Neutrophil (primary cell): ENCODE measurements at regions not wholly inside any gene's neighbourhood (a gene's known extent, or its start where the extent isn't known, plus 50 kb on each side); places are given as distances from the start of the nearest gene placed in this dataset.

Experiments used
- H3K27ac ChIP-seq: fragments of 200-600 bp; sonication (generic); 2 replicates; pipeline ENCODE4 v1.5.1; 2016; ENCODE audit warnings: mild to moderate bottlenecking, moderate library complexity
- H3K27me3 ChIP-seq: fragments of 200-600 bp; sonication (generic); 2 replicates; pipeline ENCODE4 v1.6.0; 2016; ENCODE audit warnings: mild to moderate bottlenecking
- H3K36me3 ChIP-seq: fragments of 200-600 bp; sonication (generic); 2 replicates; pipeline ENCODE4 v1.5.1; 2017
- H3K4me1 ChIP-seq, 2 experiments: fragments of 200-600 bp in 1 of 2; sonication (generic) in 1 of 2; 1 replicate in 1 of 2; 2 replicates in 1 of 2; pipeline versions ENCODE4 v1.5.1 to v1.6.1; 2013 to 2016; ENCODE audit warnings: low read depth in 1 of 2, low read length in 1 of 2, mild to moderate bottlenecking in 1 of 2, moderate library complexity in 1 of 2; ENCODE audit not compliant: control insufficient read depth in 1 of 2, insufficient read depth in 1 of 2
- H3K4me3 ChIP-seq, 2 experiments: fragments of 200-600 bp in 1 of 2; sonication (generic) in 1 of 2; 1 replicate in 1 of 2; 2 replicates in 1 of 2; pipeline ENCODE4 v1.5.1; 2013 to 2016; ENCODE audit warnings: low read depth in 1 of 2, low read length in 1 of 2, mild to moderate bottlenecking in 1 of 2, moderate library complexity in 1 of 2
- H3K9me3 ChIP-seq: fragments of 200-600 bp; sonication (generic); 2 replicates; pipeline ENCODE4 v1.5.1; 2016
- TF ChIP-seq, protein P1 (sequence below): fragments of 200-600 bp; sonication (generic); IDR thresholded peaks from 2 replicates; pipeline ENCODE4 v1.5.1; 2016; ENCODE audit warnings: antibody characterized with exemption

DNA sequence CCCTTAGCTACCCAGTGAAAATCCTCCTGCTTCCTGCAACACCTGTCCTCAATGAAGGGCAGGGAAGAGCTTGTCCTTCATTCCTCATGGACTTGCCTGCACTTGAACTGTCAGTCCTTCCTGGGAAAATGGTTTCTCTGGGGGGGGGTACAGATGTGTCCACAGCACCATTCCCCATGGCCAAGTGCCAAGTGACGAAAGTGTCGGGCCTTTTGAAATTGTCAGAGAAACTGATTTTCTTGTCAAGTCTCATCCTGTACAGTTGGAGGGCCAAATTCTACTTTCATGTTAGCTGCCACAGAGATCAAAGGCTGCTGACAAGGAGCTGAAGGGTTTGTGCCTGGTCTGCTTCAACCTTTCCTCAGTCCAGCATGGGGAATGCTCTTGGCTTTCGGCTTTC lies 179.5 kb upstream of the PARP11 start:
- TF ChIP-seq, protein P1, sequence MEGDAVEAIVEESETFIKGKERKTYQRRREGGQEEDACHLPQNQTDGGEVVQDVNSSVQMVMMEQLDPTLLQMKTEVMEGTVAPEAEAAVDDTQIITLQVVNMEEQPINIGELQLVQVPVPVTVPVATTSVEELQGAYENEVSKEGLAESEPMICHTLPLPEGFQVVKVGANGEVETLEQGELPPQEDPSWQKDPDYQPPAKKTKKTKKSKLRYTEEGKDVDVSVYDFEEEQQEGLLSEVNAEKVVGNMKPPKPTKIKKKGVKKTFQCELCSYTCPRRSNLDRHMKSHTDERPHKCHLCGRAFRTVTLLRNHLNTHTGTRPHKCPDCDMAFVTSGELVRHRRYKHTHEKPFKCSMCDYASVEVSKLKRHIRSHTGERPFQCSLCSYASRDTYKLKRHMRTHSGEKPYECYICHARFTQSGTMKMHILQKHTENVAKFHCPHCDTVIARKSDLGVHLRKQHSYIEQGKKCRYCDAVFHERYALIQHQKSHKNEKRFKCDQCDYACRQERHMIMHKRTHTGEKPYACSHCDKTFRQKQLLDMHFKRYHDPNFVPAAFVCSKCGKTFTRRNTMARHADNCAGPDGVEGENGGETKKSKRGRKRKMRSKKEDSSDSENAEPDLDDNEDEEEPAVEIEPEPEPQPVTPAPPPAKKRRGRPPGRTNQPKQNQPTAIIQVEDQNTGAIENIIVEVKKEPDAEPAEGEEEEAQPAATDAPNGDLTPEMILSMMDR: no peak
- H3K27me3 ChIP-seq: peaks cover 6% of the 10 kb centered on the region
- H3K4me1 ChIP-seq: no peaks in the 10 kb centered on the region
- H3K36me3 ChIP-seq: no peaks in the 10 kb centered on the region
- no peak overlapping the region for H3K27ac ChIP-seq
- no peak overlapping the region for H3K4me3 ChIP-seq
- H3K9me3 ChIP-seq: no peaks in the 10 kb centered on the region

DNA sequence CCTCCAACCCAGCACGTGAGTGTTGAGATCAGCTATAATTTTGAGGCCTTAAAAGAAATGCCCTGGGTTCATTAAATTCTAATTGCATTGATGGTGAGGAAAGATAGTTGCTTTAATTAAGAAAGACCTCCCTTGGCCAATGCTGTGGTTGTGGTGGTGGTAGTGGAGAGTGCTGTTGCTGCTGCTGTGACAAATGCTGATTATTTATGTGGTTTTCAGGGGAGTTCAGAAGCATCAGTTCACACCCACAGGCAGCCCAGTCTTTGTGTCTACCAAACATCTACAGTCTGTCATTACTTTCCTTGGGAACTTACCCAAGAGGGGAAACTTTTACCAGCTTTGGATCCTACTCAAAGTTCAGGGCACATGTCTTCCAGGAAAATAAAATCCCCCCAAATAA lies 178.4 kb upstream of the PARP11 start:
- H3K4me3 ChIP-seq: no peak overlapping the region
- H3K9me3 ChIP-seq: no peaks in the 10 kb centered on the region
- H3K27me3 ChIP-seq: peaks cover 14% of the 10 kb centered on the region
- no peaks in the 10 kb centered on the region for H3K4me1 ChIP-seq
- H3K36me3 ChIP-seq: no peaks in the 10 kb centered on the region
- TF ChIP-seq, protein P1: no peak
- no peak overlapping the region for H3K27ac ChIP-seq

DNA sequence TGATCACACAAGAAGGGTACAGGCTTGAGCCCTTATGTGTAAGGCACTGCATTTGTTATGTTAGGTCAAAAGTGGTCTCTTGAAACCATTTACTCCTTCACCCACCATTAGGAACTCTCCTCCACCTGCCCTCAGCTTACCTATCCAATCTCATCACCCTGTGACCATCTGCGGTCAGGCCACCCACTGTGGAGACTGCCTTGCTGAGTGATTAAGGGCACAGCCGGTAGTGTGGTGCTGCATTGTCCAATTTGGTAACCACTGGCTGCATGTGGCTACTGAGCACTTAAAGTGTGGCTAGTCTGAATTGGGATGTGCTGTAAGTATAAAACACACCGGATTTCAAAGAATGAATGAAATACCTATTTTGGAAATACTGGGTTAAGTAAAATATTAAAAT lies 177.1 kb upstream of the PARP11 start:
- Histone ChIP-seq H3K4me1 (no peaks in the 10 kb centered on the region), H3K27me3 (peaks cover 20% of the 10 kb centered on the region), H3K4me3 (no peak overlapping the region), H3K9me3 (no peaks in the 10 kb centered on the region), H3K27ac (no peak overlapping the region), H3K36me3 (no peaks in the 10 kb centered on the region)
- TF ChIP-seq, protein P1: no peak

DNA sequence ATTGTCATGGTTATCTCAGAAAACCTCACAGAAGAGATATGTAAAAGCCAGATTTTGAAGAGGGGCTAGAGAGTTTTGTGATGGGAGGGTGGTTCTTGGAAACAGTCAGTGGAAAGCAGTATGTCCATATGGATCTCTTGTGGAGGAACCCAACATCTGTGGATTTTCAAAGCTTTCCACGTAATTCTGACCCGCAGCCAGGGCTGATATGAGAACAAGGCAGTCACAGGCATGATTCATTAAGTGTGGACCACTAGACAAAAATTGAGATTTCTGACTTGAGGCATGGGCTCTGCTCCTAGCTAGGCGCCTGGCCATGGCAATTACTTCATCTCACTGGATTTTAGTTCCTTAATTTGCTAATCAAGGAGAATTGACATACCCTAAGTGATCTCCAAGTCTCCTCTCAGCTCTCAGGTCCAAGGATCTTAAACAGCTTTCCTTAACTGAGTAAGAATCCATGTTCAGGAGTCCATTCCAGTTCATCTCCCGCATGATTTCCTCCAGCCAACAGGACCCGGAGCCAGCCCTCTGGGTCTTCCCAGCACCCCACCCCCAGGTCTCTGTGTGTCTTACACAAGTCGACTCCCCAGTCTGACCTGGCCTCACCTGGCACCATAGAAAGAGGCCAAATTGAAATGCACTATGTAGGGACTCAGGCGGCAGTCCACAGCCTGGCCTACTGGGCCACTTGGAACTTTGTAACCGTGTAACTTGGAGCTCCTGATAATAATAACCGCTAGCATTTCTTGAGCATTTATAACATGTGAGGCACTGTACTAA lies 176.3 kb upstream of the PARP11 start:
- TF ChIP-seq, protein P1: no peak
- no peak overlapping the region for H3K27ac ChIP-seq
- peaks cover 20% of the 10 kb centered on the region for H3K27me3 ChIP-seq
- no peaks in the 10 kb centered on the region for H3K36me3 ChIP-seq
- H3K4me1 ChIP-seq: no peaks in the 10 kb centered on the region
- H3K4me3 ChIP-seq: no peak overlapping the region
- H3K9me3 ChIP-seq: no peaks in the 10 kb centered on the region

DNA sequence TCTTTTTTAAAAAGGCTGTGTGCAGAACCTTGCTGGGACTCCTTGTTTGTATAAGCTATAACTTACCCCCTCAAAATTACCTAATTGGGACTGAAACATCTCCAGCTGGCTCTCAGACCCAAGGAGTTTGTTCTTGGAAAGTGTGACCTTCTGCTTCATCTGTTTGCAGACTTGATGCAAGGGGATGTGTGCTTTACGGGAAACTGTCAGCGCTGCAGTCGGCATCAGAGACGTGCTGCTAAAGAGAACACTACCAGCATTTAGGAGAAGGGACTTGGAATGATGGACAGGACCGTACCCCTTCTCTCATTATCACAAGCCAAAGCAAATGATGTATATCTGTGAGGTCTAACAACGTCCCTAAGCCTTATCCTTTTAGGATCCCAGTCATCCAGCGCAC lies 174.2 kb upstream of the PARP11 start:
- H3K36me3 ChIP-seq: no peaks in the 10 kb centered on the region
- TF ChIP-seq, protein P1: no peak
- H3K4me1 ChIP-seq: no peaks in the 10 kb centered on the region
- no peak overlapping the region for H3K27ac ChIP-seq
- H3K9me3 ChIP-seq: no peaks in the 10 kb centered on the region
- no peak overlapping the region for H3K4me3 ChIP-seq
- H3K27me3 ChIP-seq: peaks cover 16% of the 10 kb centered on the region
